GM18873 (cell line): ENCODE measurements at regions not wholly inside any gene's neighbourhood (a gene's known extent, or its start where the extent isn't known, plus 50 kb on each side); places are given as distances from the start of the nearest gene placed in this dataset.

Source experiments
- ATAC-seq: cut with Tn5 transposase; IDR thresholded peaks from one replicate; pipeline ENCODE4 v1.9.1; 2021; ENCODE audit warnings: mild to moderate bottlenecking, moderate library complexity, moderate number of reproducible peaks; ENCODE audit not compliant: unreplicated experiment, low FRiP score

GRCh38 chr6:125534430-125535263, 214.8 kb upstream of the HEY2 start:
- no peak for ATAC-seq

- ATAC-seq, result no peak
Measured at GRCh38 chr6:125537090-125537489, 212.3 kb upstream of the HEY2 start.

GRCh38 chr6:125539892-125540291, 209.5 kb upstream of the HEY2 start:
- no peak for ATAC-seq

- no peak for ATAC-seq
Measured at GRCh38 chr6:125544819-125545218, 204.6 kb upstream of the HEY2 start.

- ATAC-seq, result no peak
Measured at GRCh38 chr6:125546841-125547251, 202.6 kb upstream of the HEY2 start.

GRCh38 chr6:125547381-125547780, 202.1 kb upstream of the HEY2 start:
- ATAC-seq, result no peak

GRCh38 chr6:125549202-125549884, 200.1 kb upstream of the HEY2 start:
- no peak for ATAC-seq

- ATAC-seq, result no peak
Measured at GRCh38 chr6:125550892-125551291, 198.5 kb upstream of the HEY2 start.

GRCh38 chr6:125552819-125553218, 196.6 kb upstream of the HEY2 start:
- ATAC-seq, result no peak

- ATAC-seq, result no peak
Measured at GRCh38 chr6:125554456-125554855, 195.0 kb upstream of the HEY2 start.

- no peak for ATAC-seq
Measured at GRCh38 chr6:125558241-125558843, 191.1 kb upstream of the HEY2 start.

GRCh38 chr6:125558907-125559306, 190.5 kb upstream of the HEY2 start:
- ATAC-seq, result no peak

GRCh38 chr6:125562156-125562555, 187.3 kb upstream of the HEY2 start:
- no peak for ATAC-seq

GRCh38 chr6:125564941-125565340, 184.5 kb upstream of the HEY2 start:
- ATAC-seq, result no peak

GRCh38 chr6:125567407-125567806, 182.0 kb upstream of the HEY2 start:
- no peak for ATAC-seq

GRCh38 chr6:125568609-125569008, 180.8 kb upstream of the HEY2 start:
- ATAC-seq, result no peak

GRCh38 chr6:125570526-125570925, 178.9 kb upstream of the HEY2 start:
- ATAC-seq, result no peak

GRCh38 chr6:125571207-125571755, 178.2 kb upstream of the HEY2 start:
- ATAC-seq, result no peak

GRCh38 chr6:125574604-125575003, 174.8 kb upstream of the HEY2 start:
- no peak for ATAC-seq

- no peak for ATAC-seq
Measured at GRCh38 chr6:125577124-125577662, 172.2 kb upstream of the HEY2 start.

- no peak for ATAC-seq
Measured at GRCh38 chr6:125584468-125584939, 164.9 kb upstream of the HEY2 start.
